H1 (cell line): ENCODE measurements at regions not wholly inside any gene's neighbourhood (a gene's known extent, or its start where the extent isn't known, plus 50 kb on each side); places are given as distances from the start of the nearest gene placed in this dataset.

Experiments
- FOSL1 ChIP-seq: IDR thresholded peaks from 2 replicates; pipeline ENCODE4 v1.6.1; 2011; ENCODE audit warnings: mild to moderate bottlenecking, low read depth, low read length, moderate library complexity; ENCODE audit not compliant: insufficient read depth
- TF ChIP-seq, protein P1 (sequence below), 3 experiments: IDR thresholded peaks; 1 replicate in 2 of 3; 2 replicates in 1 of 3; pipeline versions ENCODE4 v1.5.1 to v1.6.1; 2011; ENCODE audit warnings: low read length in 3 of 3, mild to moderate bottlenecking in 3 of 3, inconsistent platforms in 2 of 3, low read depth in 1 of 3, moderate library complexity in 1 of 3; ENCODE audit not compliant: insufficient read depth in 1 of 3; ENCODE audit errors: control extremely low read depth in 1 of 3

DNA sequence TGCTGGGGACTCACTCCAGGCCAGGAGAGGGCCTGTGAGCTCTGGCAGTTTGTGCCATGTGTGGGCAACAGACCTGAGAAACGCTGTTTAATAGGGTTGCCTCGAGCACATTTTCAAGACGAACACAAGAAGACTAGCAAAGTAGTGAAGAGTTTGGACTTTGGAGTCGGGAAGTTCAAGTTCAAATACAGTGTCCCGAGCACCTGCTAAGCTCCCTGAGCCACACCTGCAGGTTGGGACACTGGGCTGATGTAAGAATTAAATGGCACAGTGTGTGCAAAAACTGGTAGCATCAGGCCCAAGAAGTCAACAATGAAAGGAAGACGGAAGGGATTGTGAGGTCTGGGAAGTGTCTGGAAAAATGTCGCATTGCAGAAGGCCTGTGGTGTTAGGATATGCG is 112.8 kb upstream of the PABPC3 start (continued):
- no peak for TF ChIP-seq FOSL1
- TF ChIP-seq, protein P1, sequence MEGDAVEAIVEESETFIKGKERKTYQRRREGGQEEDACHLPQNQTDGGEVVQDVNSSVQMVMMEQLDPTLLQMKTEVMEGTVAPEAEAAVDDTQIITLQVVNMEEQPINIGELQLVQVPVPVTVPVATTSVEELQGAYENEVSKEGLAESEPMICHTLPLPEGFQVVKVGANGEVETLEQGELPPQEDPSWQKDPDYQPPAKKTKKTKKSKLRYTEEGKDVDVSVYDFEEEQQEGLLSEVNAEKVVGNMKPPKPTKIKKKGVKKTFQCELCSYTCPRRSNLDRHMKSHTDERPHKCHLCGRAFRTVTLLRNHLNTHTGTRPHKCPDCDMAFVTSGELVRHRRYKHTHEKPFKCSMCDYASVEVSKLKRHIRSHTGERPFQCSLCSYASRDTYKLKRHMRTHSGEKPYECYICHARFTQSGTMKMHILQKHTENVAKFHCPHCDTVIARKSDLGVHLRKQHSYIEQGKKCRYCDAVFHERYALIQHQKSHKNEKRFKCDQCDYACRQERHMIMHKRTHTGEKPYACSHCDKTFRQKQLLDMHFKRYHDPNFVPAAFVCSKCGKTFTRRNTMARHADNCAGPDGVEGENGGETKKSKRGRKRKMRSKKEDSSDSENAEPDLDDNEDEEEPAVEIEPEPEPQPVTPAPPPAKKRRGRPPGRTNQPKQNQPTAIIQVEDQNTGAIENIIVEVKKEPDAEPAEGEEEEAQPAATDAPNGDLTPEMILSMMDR (IDR thresholded peaks at IDR 0.05; ENCODE audit: control extremely low read depth in 1 of 3, insufficient read depth in 1 of 3, low read depth in 1 of 3, low read length in 3 of 3) = no peak
